T1000 (cell line): ENCODE measurements at regions not wholly inside any gene's neighbourhood (a gene's known extent, or its start where the extent isn't known, plus 50 kb on each side); places are given as distances from the start of the nearest gene placed in this dataset.
"Not testable (repeated sequence)": the region's sequence is repeated elsewhere in the genome, so short reads cannot be mapped to it uniquely, and the experiment has no call there.

Experiments
- DNase-seq: peaks from one replicate; lab custom pipeline; 2025; ENCODE audit warnings: mixed read lengths; lab: John Stamatoyannopoulos, UW

DNA sequence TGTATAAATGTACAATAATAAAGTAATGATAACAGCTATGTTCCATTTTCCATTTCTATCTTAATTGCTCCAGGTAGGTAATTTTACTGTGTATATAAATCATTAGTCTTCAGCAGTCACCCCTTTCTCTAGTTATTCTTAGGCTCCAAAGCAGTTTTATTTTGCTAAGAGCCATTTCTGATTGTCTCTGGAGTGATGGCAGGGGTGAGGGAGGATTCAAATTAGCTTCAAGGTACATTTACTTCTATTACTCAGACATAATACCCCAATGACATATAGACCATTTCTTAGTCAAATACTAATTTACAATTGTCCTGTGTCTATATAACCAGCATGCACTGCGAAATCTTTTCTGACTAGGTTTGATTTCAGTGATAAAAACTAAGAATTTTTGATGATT, 663.4 kb upstream of the PRMT6 start:
- DNase-seq = no peak

- DNase-seq = no peak
Observed at GRCh38 chr1:106396020-106396419, 660.5 kb upstream of the PRMT6 start.

DNA sequence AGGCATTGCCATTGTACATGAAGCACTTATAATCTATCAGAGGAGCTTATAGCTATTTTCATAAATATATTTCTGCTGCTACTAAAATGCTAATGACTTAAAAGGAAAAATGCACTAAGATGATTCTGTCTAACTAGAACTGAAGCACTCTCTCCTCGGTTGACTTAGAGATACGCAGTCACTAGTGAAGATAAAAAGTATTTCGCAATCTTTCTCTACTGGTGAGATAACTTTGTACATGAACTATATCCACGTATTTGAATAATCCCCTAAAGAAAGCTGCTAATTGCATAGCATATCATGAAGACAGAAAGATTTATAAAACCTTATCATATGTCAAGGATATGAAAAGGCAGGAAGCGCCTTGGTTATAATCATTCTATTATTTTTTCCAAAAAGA, 658.1 kb upstream of the PRMT6 start:
- DNase-seq = no peak

DNA sequence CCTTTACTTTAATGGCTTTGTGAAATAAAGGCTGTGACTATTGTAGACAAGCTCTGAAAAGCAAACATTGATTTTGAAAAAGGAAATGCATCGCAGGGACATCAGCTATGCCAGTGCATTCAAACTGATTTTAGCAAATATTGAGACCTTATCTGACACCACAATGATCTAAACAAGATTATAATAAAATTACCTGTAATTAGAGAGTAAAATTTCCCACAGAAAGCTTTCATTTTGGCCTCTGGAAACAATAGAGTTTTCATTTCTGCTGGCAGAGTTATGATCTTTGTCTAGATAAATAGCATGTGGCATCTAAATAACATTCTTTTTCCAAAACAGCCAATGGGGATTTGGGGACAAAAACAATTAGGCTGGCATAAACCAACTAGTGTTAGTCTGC, 650.4 kb upstream of the PRMT6 start:
- DNase-seq = no peak

GRCh38 chr1:106412321-106412720, 644.2 kb upstream of the PRMT6 start:
- not testable (repeated sequence) for DNase-seq

- no peak for DNase-seq
Observed at GRCh38 chr1:106435269-106435668, 621.2 kb upstream of the PRMT6 start.

DNA sequence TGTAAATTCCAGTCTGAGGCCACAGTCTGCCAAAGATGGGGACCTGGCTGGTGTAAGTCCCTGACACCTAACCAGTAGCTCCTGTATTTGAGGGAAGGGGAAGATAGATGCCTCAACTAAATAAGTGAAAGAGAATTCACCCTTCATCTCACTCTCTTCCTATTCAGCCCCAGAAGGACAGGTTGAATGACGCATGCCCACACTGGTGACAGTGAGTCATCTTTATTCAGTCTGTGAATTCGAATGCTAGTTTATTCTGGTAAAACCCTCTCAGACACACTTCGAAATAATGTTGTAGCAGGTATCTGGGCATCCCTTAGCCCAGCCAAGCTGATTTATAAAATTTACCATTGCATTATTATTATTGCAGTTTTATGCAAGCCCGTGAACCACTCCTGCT, 617.0 kb upstream of the PRMT6 start:
- no peak for DNase-seq

- no peak for DNase-seq
Observed at GRCh38 chr1:106447466-106447865, 609.0 kb upstream of the PRMT6 start.

DNA sequence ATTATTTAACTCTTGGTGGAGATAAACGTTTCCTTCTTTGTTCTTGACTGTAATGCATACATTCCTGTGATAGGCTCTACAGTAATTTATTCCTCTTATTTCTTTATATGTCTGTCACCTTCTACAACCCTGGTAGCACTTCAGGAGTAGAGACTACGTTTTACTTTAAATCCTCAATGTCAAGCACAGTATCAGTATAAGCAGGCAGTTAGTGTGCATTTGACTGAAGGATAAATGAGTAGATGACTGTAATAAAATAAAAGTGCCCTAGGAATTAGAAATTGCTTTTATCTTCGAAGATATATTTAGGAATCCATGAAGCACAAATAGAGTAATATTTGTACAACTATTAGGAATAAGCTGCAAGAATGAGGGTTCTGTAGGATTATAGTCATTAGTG, 599.6 kb upstream of the PRMT6 start:
- no peak for DNase-seq

- no peak for DNase-seq
Observed at GRCh38 chr1:106457368-106457767, 599.1 kb upstream of the PRMT6 start.

GRCh38 chr1:106458866-106459265, 597.6 kb upstream of the PRMT6 start:
- DNase-seq = no peak

DNA sequence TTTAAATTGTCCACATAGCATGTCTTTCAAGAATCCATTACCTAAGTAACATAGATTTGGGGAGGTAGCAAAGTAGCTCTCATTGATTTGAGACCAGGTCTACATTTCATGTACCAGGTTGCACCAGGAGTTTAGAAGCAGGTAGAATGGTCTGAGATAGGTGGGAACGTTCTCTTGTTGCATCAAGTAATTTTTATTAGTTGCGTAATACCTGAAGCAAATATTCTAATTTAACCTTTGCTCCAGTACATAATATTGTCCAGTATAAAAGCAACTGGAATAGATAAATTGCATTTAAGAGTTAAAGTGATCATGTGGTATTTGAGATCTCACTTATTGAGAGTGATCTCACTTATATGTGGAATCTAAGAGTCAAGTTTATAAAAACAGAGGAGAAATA, 597.1 kb upstream of the PRMT6 start:
- DNase-seq = no peak

GRCh38 chr1:106465666-106466065, 590.8 kb upstream of the PRMT6 start:
- no peak for DNase-seq

DNA sequence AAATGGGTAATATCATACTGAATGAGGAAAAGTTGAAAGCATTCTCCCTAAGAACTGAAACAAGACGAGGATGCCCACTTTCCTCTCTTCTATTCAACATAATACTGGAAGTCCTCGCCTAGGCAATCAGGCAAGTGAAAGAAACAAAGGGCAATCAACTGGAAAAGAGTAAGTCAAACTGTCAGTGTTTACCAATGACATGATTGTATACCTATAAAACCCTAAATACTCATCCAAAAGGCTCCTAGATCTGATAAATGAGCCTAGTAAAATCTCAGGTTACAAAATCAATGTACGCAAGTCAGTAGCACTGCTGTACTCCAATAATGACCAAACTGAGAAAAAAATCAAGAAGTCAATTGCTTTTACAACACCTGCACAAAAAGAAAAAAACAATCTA, 575.8 kb upstream of the PRMT6 start:
- no peak for DNase-seq

DNA sequence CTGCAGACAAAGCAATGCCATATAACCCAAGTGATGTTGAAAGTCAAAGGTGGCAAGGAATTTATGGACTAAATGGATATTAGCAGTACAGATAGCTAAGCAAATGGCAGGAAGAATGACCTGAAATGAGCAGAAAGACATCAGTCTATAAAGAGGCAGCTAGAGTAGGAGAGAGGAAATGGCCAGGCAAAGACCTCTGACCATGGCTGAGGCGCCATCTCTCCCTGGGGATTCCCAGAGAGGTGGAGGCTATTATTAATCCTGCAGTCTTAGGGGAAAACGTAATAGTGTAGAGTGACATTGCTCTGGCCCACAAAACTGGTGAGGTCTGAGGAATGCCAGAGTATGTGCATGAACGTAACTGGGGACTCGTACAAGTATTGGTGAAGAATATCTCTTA, 563.6 kb upstream of the PRMT6 start:
- DNase-seq = no peak

DNA sequence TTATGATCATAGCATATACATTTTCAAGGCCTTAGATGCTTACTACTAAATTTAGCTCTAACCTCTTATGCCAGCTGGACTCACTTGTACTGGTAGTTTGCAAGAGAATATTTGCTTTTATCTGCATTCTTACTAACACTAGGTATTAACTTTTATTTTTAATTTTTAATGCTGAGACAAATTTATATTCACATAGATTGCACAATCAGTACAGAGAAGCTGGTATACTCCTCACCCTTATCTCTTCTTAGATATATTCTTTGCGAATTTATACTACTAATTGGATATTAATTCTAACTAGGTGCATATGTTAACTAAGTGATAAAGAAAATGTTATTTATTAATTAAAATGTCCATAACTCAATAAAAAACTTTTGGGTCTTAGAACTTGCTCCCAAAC, 561.8 kb upstream of the PRMT6 start:
- no peak for DNase-seq

DNA sequence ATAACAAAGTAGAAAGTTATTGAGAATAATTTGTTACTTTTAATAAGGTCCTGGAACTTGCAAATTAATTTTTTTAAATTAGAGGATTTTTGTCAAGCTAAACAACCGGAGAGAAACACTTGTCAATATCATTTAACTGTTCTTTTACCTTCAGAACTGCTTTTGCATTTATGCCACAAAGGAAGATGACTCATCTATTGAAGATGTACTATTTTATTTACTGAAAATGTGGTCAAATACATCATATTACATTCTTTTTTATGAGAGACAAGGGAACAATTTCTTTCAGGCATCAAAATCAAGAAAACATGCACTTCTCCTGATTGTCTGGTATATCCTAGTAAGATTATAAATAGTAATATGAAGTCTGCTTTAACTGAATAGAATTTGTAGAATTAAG, 558.2 kb upstream of the PRMT6 start:
- DNase-seq = no peak

DNA sequence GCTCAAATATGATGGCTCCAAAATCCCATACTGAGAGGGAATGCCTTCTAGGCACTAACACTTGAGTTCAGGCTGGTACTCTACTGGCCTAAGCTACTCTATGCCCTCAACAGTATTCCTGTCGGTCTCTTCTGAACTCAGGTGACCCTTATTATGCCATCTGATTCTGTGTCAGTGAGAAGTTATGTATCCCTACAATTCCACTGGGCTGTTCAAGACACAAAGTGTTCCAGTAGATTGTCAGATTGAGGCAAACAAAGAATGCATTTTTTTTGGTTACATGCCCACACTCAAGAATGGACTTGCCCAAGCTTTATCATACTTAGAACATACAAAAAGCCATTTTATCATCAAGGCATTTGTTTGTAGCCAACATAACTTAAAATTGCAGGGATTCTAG, 553.8 kb upstream of the PRMT6 start:
- DNase-seq = no peak

DNA sequence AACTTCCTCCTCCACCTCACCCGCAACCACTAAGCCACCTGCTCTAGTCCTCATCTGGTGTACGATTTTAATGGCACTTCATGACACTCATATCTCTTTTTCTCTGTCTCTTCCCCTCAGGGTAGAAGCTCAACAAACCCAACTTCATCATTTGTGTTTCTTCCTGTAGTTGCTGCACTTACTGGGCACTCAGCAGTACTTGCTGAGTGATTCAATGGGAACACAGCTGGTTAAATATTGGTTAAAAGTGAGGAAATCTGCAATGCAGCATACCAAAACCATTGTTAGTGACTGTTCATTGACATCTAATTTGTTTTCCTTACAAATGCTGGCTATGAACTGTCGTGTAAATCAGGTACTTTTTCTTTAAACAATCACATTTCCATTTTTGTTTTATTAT, 541.1 kb upstream of the PRMT6 start:
- no peak for DNase-seq

- no peak for DNase-seq
Observed at GRCh38 chr1:106517224-106517623, 539.2 kb upstream of the PRMT6 start.

DNA sequence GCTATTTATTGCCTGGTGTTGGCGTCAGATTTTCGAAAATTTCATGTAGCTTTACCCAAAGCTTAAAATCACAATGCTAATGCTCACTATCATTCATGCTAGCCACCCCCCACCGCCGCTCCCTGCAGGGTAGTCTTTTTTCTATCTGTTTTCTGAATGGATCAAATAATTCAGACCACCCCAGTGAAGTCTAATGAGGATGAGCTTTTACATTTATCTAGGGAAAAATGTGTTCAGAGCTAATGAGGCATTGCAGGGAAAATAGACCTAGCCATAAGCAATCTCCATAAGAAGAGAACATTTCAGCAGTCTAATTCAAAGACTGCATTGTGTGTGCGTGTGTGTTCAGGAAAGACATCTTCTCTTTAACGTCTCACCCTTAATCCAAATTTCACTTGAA, 533.0 kb upstream of the PRMT6 start:
- no peak for DNase-seq

DNA sequence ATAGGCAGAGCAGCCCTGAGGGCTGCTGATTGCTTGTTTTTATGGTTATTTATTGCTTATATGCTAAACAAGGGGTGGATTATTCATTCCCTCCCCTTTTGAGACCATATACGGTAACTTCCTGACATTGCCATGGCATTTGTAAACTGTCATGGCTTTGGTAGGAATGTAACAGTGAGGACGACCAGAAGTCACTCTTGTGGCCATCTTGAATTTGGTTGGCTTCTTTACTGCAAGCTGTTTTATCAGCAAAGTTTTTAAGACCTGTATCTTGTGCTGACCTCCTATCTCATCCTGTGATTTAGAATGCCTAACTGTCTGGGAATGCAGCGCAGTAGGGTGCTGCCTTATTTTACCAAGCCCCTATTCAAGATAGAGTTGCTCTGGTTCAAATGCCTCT, 531.8 kb upstream of the PRMT6 start:
- no peak for DNase-seq

DNA sequence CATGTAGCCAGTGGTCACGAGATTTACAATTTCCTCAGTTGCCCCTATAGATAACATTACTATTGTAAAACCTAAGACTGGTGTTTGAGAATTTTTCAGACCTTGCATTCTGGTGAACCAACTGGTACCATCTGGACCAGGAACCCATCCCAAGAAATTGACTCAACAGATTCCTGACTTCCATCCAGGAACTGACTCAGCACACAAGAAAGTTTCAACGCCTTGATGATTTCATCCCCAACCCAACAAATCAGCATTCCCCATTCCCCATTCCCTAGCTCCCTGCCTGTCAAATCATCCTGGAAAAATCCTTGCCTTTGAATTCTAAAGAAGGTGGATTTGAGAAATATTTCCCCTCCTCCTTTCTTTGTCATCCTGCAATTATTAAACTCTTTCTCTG, 529.8 kb upstream of the PRMT6 start:
- peak; percentile 29 for DNase-seq

GRCh38 chr1:106534612-106535011, 521.9 kb upstream of the PRMT6 start:
- DNase-seq = no peak

DNA sequence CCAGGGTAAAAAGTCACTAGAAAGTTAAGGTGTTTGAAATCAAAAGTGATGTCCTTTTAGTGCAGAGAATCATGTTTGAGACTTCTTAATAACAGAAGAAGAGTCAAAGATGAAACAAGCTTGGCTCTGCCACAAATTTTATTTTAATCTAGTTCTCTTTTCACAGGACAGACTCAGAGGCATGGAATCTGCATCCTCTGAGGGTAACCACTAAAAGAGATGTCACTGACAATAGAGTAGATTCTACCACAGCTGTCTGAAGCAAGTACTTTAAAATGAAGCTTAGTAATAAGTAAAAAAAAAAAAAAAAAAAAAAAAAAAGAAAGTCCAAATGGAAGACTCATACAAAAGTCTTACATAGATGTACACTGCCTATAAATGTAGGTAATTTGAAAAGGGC, 519.7 kb upstream of the PRMT6 start:
- DNase-seq = no peak
